SJSA1 (cell line): ENCODE measurements at regions not wholly inside any gene's neighbourhood (a gene's known extent, or its start where the extent isn't known, plus 50 kb on each side); places are given as distances from the start of the nearest gene placed in this dataset.

ENCODE experiments used
- DNase-seq, 2 experiments: peaks; one replicate each; pipeline ENCODE4 v3.0.0-alpha.2; 2015 to 2020; ENCODE audit warnings: low spot score in 2 of 2, low read depth in 1 of 2
- H3K27ac ChIP-seq: fragments of 250-450 bp; sonication (Bioruptor Pico); 2 replicates; pipeline ENCODE4 v1.5.1; 2020; ENCODE audit warnings: mild to moderate bottlenecking, moderate library complexity
- H3K27me3 ChIP-seq: fragments of 250-450 bp; sonication (Bioruptor Pico); replicated peaks from 2 replicates; pipeline ENCODE4 v1.5.1; 2020; ENCODE audit warnings: mild to moderate bottlenecking, moderate library complexity
- H3K36me3 ChIP-seq: fragments of 250-450 bp; sonication (Bioruptor Pico); 2 replicates; pipeline ENCODE4 v1.5.1; 2020; ENCODE audit warnings: mild to moderate bottlenecking
- H3K4me1 ChIP-seq: fragments of 250-450 bp; sonication (Bioruptor Pico); replicated peaks from 2 replicates; pipeline ENCODE4 v1.6.1; 2021; ENCODE audit warnings: mild to moderate bottlenecking
- H3K4me3 ChIP-seq: fragments of 250-450 bp; sonication (Bioruptor Pico); 2 replicates; pipeline ENCODE4 v1.5.1; 2020; ENCODE audit warnings: mild to moderate bottlenecking
- H3K9me3 ChIP-seq: fragments of 250-450 bp; sonication (Bioruptor Pico); replicated peaks from 2 replicates; pipeline ENCODE4 v1.5.1; 2020; ENCODE audit warnings: mild to moderate bottlenecking

- Histone ChIP-seq H3K9me3 (no peaks in the 10 kb centered on the region), H3K4me1 (no peaks in the 10 kb centered on the region), H3K27me3 (0 out of 2 replicates have a peak, but pooled peaks cover 5% of the 10 kb centered on the region), H3K4me3 (no peak overlapping the region), H3K27ac (no peak overlapping the region), H3K36me3 (no peaks in the 10 kb centered on the region)
- DNase-seq = no peak
Observed at GRCh38 chr2:238742066-238742465, 105.8 kb upstream of the TWIST2 start.

GRCh38 chr2:238742664-238743063 lies 105.2 kb upstream of the TWIST2 start:
- H3K4me3 ChIP-seq = no peak overlapping the region
- H3K9me3 ChIP-seq = no peaks in the 10 kb centered on the region
- H3K27ac ChIP-seq = no peak overlapping the region
- H3K4me1 ChIP-seq = no peaks in the 10 kb centered on the region
- 0 out of 2 replicates have a peak, but pooled peaks cover 2% of the 10 kb centered on the region for H3K27me3 ChIP-seq
- no peaks in the 10 kb centered on the region for H3K36me3 ChIP-seq
- DNase-seq = no peak

- Histone ChIP-seq H3K4me3 (no peak overlapping the region), H3K27ac (no peak overlapping the region), H3K27me3 (0 out of 2 replicates have a peak, but pooled peaks cover 3% of the 10 kb centered on the region), H3K4me1 (no peaks in the 10 kb centered on the region), H3K9me3 (no peaks in the 10 kb centered on the region), H3K36me3 (no peaks in the 10 kb centered on the region)
- DNase-seq = no peak
Observed at GRCh38 chr2:238743243-238744065, 104.4 kb upstream of the TWIST2 start.

GRCh38 chr2:238744951-238745350 lies 102.9 kb upstream of the TWIST2 start:
- no peak for DNase-seq
- 0 out of 2 replicates have a peak, but pooled peaks cover 3% of the 10 kb centered on the region for H3K27me3 ChIP-seq
- no peak overlapping the region for H3K4me3 ChIP-seq
- H3K9me3 ChIP-seq = no peaks in the 10 kb centered on the region
- H3K4me1 ChIP-seq = no peaks in the 10 kb centered on the region
- H3K27ac ChIP-seq = no peak overlapping the region
- no peaks in the 10 kb centered on the region for H3K36me3 ChIP-seq

GRCh38 chr2:238745997-238746396 lies 101.9 kb upstream of the TWIST2 start:
- no peak for DNase-seq

GRCh38 chr2:238747114-238747513 lies 100.8 kb upstream of the TWIST2 start:
- Histone ChIP-seq H3K27me3 (0 out of 2 replicates have a peak, but pooled peaks cover 3% of the 10 kb centered on the region), H3K36me3 (no peaks in the 10 kb centered on the region), H3K27ac (no peak overlapping the region), H3K4me1 (no peaks in the 10 kb centered on the region), H3K4me3 (no peak overlapping the region), H3K9me3 (0 out of 2 replicates have a peak, but pooled peaks cover 2% of the 10 kb centered on the region)
- no peak for DNase-seq

More at GRCh38 chr2:238745997-238746396, 101.9 kb upstream of the TWIST2 start:
- H3K27ac ChIP-seq = no peak overlapping the region
- 0 out of 2 replicates have a peak, but pooled peaks cover 3% of the 10 kb centered on the region for H3K27me3 ChIP-seq
- H3K9me3 ChIP-seq = 0 out of 2 replicates have a peak, but pooled peaks cover 2% of the 10 kb centered on the region
- no peaks in the 10 kb centered on the region for H3K36me3 ChIP-seq
- H3K4me3 ChIP-seq = no peak overlapping the region
- H3K4me1 ChIP-seq = no peaks in the 10 kb centered on the region

- Histone ChIP-seq H3K4me3 (no peak overlapping the region), H3K36me3 (no peaks in the 10 kb centered on the region), H3K27ac (no peak overlapping the region), H3K4me1 (no peaks in the 10 kb centered on the region), H3K27me3 (0 out of 2 replicates have a peak, but pooled peaks cover 3% of the 10 kb centered on the region), H3K9me3 (0 out of 2 replicates have a peak, but pooled peaks cover 2% of the 10 kb centered on the region)
- DNase-seq = no peak
Observed at GRCh38 chr2:238747557-238747956, 100.3 kb upstream of the TWIST2 start.

- Histone ChIP-seq H3K4me3 (no peak overlapping the region), H3K36me3 (no peaks in the 10 kb centered on the region), H3K4me1 (no peaks in the 10 kb centered on the region), H3K27me3 (0 out of 2 replicates have a peak, but pooled peaks cover 3% of the 10 kb centered on the region), H3K27ac (no peak overlapping the region), H3K9me3 (0 out of 2 replicates have a peak, but pooled peaks cover 2% of the 10 kb centered on the region)
- DNase-seq = no peak
Observed at GRCh38 chr2:238750212-238750904, 97.5 kb upstream of the TWIST2 start.

- DNase-seq = no peak
- H3K36me3 ChIP-seq = no peaks in the 10 kb centered on the region
- no peak overlapping the region for H3K4me3 ChIP-seq
- 0 out of 2 replicates have a peak, but pooled peaks cover 2% of the 10 kb centered on the region for H3K9me3 ChIP-seq
- H3K4me1 ChIP-seq = no peaks in the 10 kb centered on the region
- H3K27me3 ChIP-seq = no peaks in the 10 kb centered on the region
- H3K27ac ChIP-seq = no peak overlapping the region
Observed at GRCh38 chr2:238754259-238754658, 93.6 kb upstream of the TWIST2 start.

GRCh38 chr2:238761868-238762267 lies 86.0 kb upstream of the TWIST2 start:
- H3K27me3 ChIP-seq = peaks cover 8% of the 10 kb centered on the region; the same call in 1 of the 2 replicates
- no peaks in the 10 kb centered on the region for H3K4me1 ChIP-seq
- no peak for DNase-seq
- no peaks in the 10 kb centered on the region for H3K36me3 ChIP-seq
- H3K27ac ChIP-seq = no peak overlapping the region
- no peaks in the 10 kb centered on the region for H3K9me3 ChIP-seq
- no peak overlapping the region for H3K4me3 ChIP-seq

GRCh38 chr2:238763471-238763995 lies 84.4 kb upstream of the TWIST2 start:
- Histone ChIP-seq H3K4me1 (no peaks in the 10 kb centered on the region), H3K36me3 (no peaks in the 10 kb centered on the region), H3K4me3 (no peak overlapping the region), H3K27ac (no peak overlapping the region), H3K27me3 (peaks cover 10% of the 10 kb centered on the region; the same call in 1 of the 2 replicates), H3K9me3 (no peaks in the 10 kb centered on the region)
- DNase-seq = no peak

- H3K36me3 ChIP-seq = no peaks in the 10 kb centered on the region
- H3K9me3 ChIP-seq = no peaks in the 10 kb centered on the region
- no peak overlapping the region for H3K27ac ChIP-seq
- H3K27me3 ChIP-seq = peaks cover 21% of the 10 kb centered on the region; the same call in 1 of the 2 replicates
- H3K4me1 ChIP-seq = no peaks in the 10 kb centered on the region
- H3K4me3 ChIP-seq = no peak overlapping the region
- DNase-seq = no peak
Observed at GRCh38 chr2:238765590-238765989, 82.3 kb upstream of the TWIST2 start.

GRCh38 chr2:238771218-238771617 lies 76.7 kb upstream of the TWIST2 start:
- Histone ChIP-seq H3K4me1 (peaks cover 7% of the 10 kb centered on the region), H3K36me3 (no peaks in the 10 kb centered on the region), H3K27ac (no peak overlapping the region), H3K4me3 (no peak overlapping the region), H3K27me3 (peaks cover 21% of the 10 kb centered on the region; the same call in 1 of the 2 replicates), H3K9me3 (no peaks in the 10 kb centered on the region)
- peak in 1 of 2 experiments; percentile 30 for DNase-seq
